ENCODE measurements at regions not wholly inside any gene's neighbourhood (a gene's known extent, or its start where the extent isn't known, plus 50 kb on each side); places are given as distances from the start of the nearest gene placed in this dataset.

DNA sequence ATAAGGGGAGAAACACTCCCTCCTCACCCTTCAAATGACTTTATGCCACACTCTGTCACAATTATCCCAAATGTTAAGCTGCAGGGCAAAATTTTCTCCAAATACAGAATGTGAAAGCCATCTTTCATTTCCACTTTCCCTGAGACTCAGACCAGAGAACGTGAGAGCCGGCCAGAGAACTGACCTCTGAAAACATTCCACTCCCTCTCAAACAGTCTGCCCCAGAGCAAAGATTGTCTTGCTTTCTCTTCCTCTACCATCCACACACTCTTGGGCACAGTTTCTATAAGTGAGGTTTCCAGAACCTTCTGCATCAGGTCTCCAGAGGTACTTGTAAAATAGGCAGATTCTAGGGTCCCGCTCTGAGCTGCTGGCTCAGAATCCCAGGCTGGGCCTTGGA lies 278.1 kb downstream of the FRK start:
- TF ChIP-seq, protein P1, sequence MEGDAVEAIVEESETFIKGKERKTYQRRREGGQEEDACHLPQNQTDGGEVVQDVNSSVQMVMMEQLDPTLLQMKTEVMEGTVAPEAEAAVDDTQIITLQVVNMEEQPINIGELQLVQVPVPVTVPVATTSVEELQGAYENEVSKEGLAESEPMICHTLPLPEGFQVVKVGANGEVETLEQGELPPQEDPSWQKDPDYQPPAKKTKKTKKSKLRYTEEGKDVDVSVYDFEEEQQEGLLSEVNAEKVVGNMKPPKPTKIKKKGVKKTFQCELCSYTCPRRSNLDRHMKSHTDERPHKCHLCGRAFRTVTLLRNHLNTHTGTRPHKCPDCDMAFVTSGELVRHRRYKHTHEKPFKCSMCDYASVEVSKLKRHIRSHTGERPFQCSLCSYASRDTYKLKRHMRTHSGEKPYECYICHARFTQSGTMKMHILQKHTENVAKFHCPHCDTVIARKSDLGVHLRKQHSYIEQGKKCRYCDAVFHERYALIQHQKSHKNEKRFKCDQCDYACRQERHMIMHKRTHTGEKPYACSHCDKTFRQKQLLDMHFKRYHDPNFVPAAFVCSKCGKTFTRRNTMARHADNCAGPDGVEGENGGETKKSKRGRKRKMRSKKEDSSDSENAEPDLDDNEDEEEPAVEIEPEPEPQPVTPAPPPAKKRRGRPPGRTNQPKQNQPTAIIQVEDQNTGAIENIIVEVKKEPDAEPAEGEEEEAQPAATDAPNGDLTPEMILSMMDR (IDR thresholded peaks at IDR 0.05; ENCODE audit: insufficient read depth, low read depth, low read length), result no peak
- no peak for TF ChIP-seq EZH2 (IDR thresholded peaks at IDR 0.05; ENCODE audit: insufficient read depth, low read length)
- Histone ChIP-seq H3K79me2 (ENCODE audit: insufficient read depth, low read length) (no peaks in the 10 kb centered on the region), H4K20me1 (ENCODE audit: insufficient read depth, low read length) (no peaks in the 10 kb centered on the region), H3K27ac (ENCODE audit: low read depth, low read length) (no peak overlapping the region), H3K9ac (ENCODE audit: low read length) (no peak overlapping the region), H3K4me3 (ENCODE audit: insufficient read depth, low read depth, low read length) (no peak overlapping the region), H3K36me3 (ENCODE audit: insufficient read depth, low read length) (no peaks in the 10 kb centered on the region), H3K4me1 (ENCODE audit: insufficient read depth, low read length) (no peaks in the 10 kb centered on the region), H3K9me3 (ENCODE audit: insufficient read depth, low read depth, low read length) (no peaks in the 10 kb centered on the region), H2AFZ (ENCODE audit: low read depth, low read length) (no peak overlapping the region), H3K4me2 (ENCODE audit: low read length) (no peak overlapping the region), H3K27me3 (ENCODE audit: insufficient read depth, low read length) (no peaks in the 10 kb centered on the region)
- Mint-ChIP-seq H3K4me1 (ENCODE audit: low read depth, unreplicated experiment) (no peaks in the 10 kb centered on the region), H3K27me3 (ENCODE audit: low read depth, unreplicated experiment) (no peaks in the 10 kb centered on the region), H3K4me3 (ENCODE audit: unreplicated experiment) (no peak overlapping the region), H3K36me3 (ENCODE audit: low read depth, unreplicated experiment) (no peaks in the 10 kb centered on the region), H3K27ac (ENCODE audit: unreplicated experiment) (no peak overlapping the region), H3K9me3 (ENCODE audit: unreplicated experiment) (no peaks in the 10 kb centered on the region)
- no peak for FAIRE-seq
- DNase-seq (ENCODE audit: low read depth), result no peak

DNA sequence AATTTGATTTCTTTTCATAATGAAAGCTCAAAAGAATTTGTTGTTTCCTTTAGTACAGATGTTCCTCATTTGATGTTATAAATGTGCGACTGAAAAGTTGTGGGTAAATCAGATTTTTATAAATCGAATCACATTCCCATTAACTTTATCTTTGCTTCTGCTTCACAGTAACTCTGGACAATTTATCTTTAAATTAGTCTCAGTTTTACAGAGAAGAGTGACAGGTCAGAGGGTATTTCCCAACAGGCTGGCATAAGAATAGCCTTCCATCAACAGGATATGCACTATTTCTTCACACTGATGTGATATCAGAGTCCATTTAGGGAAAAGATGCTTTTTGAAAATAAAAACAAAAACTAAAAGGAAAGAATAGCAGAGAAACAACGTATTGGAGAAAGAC lies 286.9 kb downstream of the FRK start:
- Mint-ChIP-seq H3K4me3 (ENCODE audit: unreplicated experiment) (no peak overlapping the region), H3K36me3 (ENCODE audit: low read depth, unreplicated experiment) (no peaks in the 10 kb centered on the region), H3K27me3 (ENCODE audit: low read depth, unreplicated experiment) (no peaks in the 10 kb centered on the region), H3K4me1 (ENCODE audit: low read depth, unreplicated experiment) (no peaks in the 10 kb centered on the region), H3K27ac (ENCODE audit: unreplicated experiment) (no peak overlapping the region), H3K9me3 (ENCODE audit: unreplicated experiment) (no peaks in the 10 kb centered on the region)
- Histone ChIP-seq H3K27ac (ENCODE audit: low read depth, low read length) (no peak overlapping the region), H3K27me3 (ENCODE audit: insufficient read depth, low read length) (no peaks in the 10 kb centered on the region), H3K9ac (ENCODE audit: low read length) (no peak overlapping the region), H2AFZ (ENCODE audit: low read depth, low read length) (no peak overlapping the region), H3K9me3 (ENCODE audit: insufficient read depth, low read depth, low read length) (no peaks in the 10 kb centered on the region), H3K4me2 (ENCODE audit: low read length) (no peak overlapping the region), H4K20me1 (ENCODE audit: insufficient read depth, low read length) (no peaks in the 10 kb centered on the region), H3K79me2 (ENCODE audit: insufficient read depth, low read length) (no peaks in the 10 kb centered on the region), H3K4me1 (ENCODE audit: insufficient read depth, low read length) (no peaks in the 10 kb centered on the region), H3K4me3 (ENCODE audit: insufficient read depth, low read depth, low read length) (no peak overlapping the region), H3K36me3 (ENCODE audit: insufficient read depth, low read length) (no peaks in the 10 kb centered on the region)
- no peak for DNase-seq (ENCODE audit: low read depth)
- FAIRE-seq, result no peak
- no peak for TF ChIP-seq EZH2 (IDR thresholded peaks at IDR 0.05; ENCODE audit: insufficient read depth, low read length)
- TF ChIP-seq, protein P1 (IDR thresholded peaks at IDR 0.05; ENCODE audit: insufficient read depth, low read depth, low read length), result no peak

DNA sequence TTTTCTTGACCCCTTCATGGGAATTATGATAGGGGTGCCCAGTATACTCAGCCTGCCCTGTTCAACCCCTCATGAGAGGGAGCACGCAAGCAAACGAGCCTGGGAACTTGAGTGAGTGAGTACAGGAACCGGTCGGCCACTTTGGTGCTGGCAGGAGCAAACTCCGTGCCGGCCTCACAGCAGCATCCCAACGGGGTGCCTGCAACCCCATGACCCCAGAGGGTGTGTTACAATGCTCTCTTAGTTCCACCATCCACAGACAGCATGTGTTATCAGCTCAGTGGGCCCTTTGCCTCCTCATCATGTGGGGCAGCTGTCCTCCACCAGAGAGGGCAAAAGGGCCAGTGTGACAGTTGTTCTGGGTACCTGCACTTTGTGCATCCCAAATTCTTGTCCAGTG lies 289.8 kb downstream of the FRK start:
- Histone ChIP-seq H3K9ac (ENCODE audit: low read length) (no peak overlapping the region), H3K4me2 (ENCODE audit: low read length) (no peak overlapping the region), H3K27ac (ENCODE audit: low read depth, low read length) (no peak overlapping the region), H3K4me3 (ENCODE audit: insufficient read depth, low read depth, low read length) (no peak overlapping the region), H3K9me3 (ENCODE audit: insufficient read depth, low read depth, low read length) (no peaks in the 10 kb centered on the region), H3K4me1 (ENCODE audit: insufficient read depth, low read length) (no peaks in the 10 kb centered on the region), H3K79me2 (ENCODE audit: insufficient read depth, low read length) (no peaks in the 10 kb centered on the region), H4K20me1 (ENCODE audit: insufficient read depth, low read length) (no peaks in the 10 kb centered on the region), H3K36me3 (ENCODE audit: insufficient read depth, low read length) (no peaks in the 10 kb centered on the region), H2AFZ (ENCODE audit: low read depth, low read length) (no peak overlapping the region), H3K27me3 (ENCODE audit: insufficient read depth, low read length) (no peaks in the 10 kb centered on the region)
- no peak for TF ChIP-seq EZH2 (IDR thresholded peaks at IDR 0.05; ENCODE audit: insufficient read depth, low read length)
- TF ChIP-seq, protein P1 (IDR thresholded peaks at IDR 0.05; ENCODE audit: insufficient read depth, low read depth, low read length), result no peak
- H3K27me3 Mint-ChIP-seq (ENCODE audit: low read depth, unreplicated experiment), result no peaks in the 10 kb centered on the region
- FAIRE-seq (no peak), DNase-seq (ENCODE audit: low read depth) (no peak)
- no peaks in the 10 kb centered on the region for H3K36me3 Mint-ChIP-seq (ENCODE audit: low read depth, unreplicated experiment)
- H3K4me3 Mint-ChIP-seq (ENCODE audit: unreplicated experiment), result no peak overlapping the region
- H3K9me3 Mint-ChIP-seq (ENCODE audit: unreplicated experiment), result no peaks in the 10 kb centered on the region
- no peak overlapping the region for H3K27ac Mint-ChIP-seq (ENCODE audit: unreplicated experiment)
- peaks cover 3% of the 10 kb centered on the region for H3K4me1 Mint-ChIP-seq (ENCODE audit: low read depth, unreplicated experiment)

All from astrocyte (in vitro differentiated cells and primary cell).